ENCODE measurements at regions not wholly inside any gene's neighbourhood (a gene's known extent, or its start where the extent isn't known, plus 50 kb on each side); places are given as distances from the start of the nearest gene placed in this dataset.

DNA sequence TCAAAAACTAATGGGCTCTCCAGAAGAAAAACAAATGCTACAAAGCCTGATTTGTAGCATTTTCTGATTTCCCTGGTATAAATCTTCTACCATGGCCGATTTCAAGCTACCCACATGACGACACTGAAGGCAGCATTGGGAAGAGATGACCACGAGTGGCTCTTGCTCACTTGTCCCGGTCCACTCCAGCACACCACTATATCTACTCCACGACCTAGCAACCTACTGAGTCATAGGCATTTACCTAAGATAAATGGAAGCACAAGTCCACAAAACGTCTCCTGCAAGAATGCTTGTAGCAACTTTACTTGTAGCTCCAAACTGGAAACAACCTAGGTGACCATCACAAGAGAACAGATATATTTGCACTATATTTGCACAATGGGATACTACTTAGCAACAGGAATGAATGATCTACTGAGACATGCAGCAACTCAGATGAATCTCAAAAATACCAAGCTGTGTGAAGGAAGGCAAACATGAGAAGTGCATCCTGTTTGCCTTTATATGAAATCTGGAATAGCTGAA lies 60.8 kb upstream of the HES1 start:
- no peak overlapping the region for H3K27ac Mint-ChIP-seq
- no peaks in the 10 kb centered on the region for H3K79me2 ChIP-seq (ENCODE audit: insufficient read depth, low read length)
- H3K4me3 Mint-ChIP-seq = no peak overlapping the region
- H3K4ac ChIP-seq (ENCODE audit: low read depth, low read length) = no peak overlapping the region
- H2BK20ac ChIP-seq (ENCODE audit: low read depth, low read length, poor library complexity, severe bottlenecking) = no peak overlapping the region
- no peak overlapping the region for H3K14ac ChIP-seq (ENCODE audit: insufficient read depth, low read length)
- H2BK15ac ChIP-seq (ENCODE audit: low read depth, low read length) = no peak overlapping the region
- H4K20me1 ChIP-seq (ENCODE audit: control insufficient read depth, insufficient read depth, insufficient read length) = no peaks in the 10 kb centered on the region
- no peak overlapping the region for H4K8ac ChIP-seq (replicated peaks; ENCODE audit: insufficient read length, low read depth, low read length)
- no peak overlapping the region for H3K9ac ChIP-seq (ENCODE audit: extremely low read depth, insufficient read length, low read length)
- no peak for DNase-seq
- no peak overlapping the region for H3K27ac ChIP-seq (ENCODE audit: insufficient read length, low read depth, low read length)
- no CpG with 5 or more reads among the region's 6 CpGs for WGBS (ENCODE audit: extremely low coverage, insufficient read length, low lambda C conversion rate)
- no peak overlapping the region for H2AK5ac ChIP-seq (ENCODE audit: insufficient read length, low read length)
- no peak overlapping the region for H4K5ac ChIP-seq (ENCODE audit: insufficient read length, low read depth, low read length)
- no peaks in the 10 kb centered on the region for H3K4me1 ChIP-seq (ENCODE audit: insufficient read depth, low read length)
- no peak overlapping the region for H2BK120ac ChIP-seq (ENCODE audit: low read depth, low read length, poor library complexity, severe bottlenecking)
- H3K23ac ChIP-seq (ENCODE audit: insufficient read length, low read depth, low read length) = no peak overlapping the region
- H2AFZ ChIP-seq (ENCODE audit: low read length) = no peak overlapping the region
- H3T11ph ChIP-seq (ENCODE audit: low read length) = no peak overlapping the region
- no peaks in the 10 kb centered on the region for H3K79me1 ChIP-seq (ENCODE audit: insufficient read depth, low read depth, low read length, poor library complexity, severe bottlenecking)
- H4K91ac ChIP-seq (ENCODE audit: insufficient read length, low read depth, low read length) = no peak overlapping the region
- no peak overlapping the region for H2BK5ac ChIP-seq (ENCODE audit: insufficient read length, low read length)
- H3K56ac ChIP-seq (ENCODE audit: insufficient read length, low read depth, low read length) = no peak overlapping the region
- H3K23me2 ChIP-seq (ENCODE audit: insufficient read length, low read depth, low read length, poor library complexity, severe bottlenecking) = no peaks in the 10 kb centered on the region
- peaks cover 0 to 2% (median 0%) of the 10 kb centered on the region in 3 experiments; a peak in 1 of 7 replicates for H3K36me3 Mint-ChIP-seq (ENCODE audit: insufficient read depth in 1 of 3, low read depth in 3 of 3)
- TF ChIP-seq, protein P1, sequence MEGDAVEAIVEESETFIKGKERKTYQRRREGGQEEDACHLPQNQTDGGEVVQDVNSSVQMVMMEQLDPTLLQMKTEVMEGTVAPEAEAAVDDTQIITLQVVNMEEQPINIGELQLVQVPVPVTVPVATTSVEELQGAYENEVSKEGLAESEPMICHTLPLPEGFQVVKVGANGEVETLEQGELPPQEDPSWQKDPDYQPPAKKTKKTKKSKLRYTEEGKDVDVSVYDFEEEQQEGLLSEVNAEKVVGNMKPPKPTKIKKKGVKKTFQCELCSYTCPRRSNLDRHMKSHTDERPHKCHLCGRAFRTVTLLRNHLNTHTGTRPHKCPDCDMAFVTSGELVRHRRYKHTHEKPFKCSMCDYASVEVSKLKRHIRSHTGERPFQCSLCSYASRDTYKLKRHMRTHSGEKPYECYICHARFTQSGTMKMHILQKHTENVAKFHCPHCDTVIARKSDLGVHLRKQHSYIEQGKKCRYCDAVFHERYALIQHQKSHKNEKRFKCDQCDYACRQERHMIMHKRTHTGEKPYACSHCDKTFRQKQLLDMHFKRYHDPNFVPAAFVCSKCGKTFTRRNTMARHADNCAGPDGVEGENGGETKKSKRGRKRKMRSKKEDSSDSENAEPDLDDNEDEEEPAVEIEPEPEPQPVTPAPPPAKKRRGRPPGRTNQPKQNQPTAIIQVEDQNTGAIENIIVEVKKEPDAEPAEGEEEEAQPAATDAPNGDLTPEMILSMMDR (conservative IDR thresholded peaks at IDR 0.05) = no peak
- no peak overlapping the region for H3K4me2 ChIP-seq (ENCODE audit: insufficient read depth, insufficient read length, low read length)
- no peak overlapping the region for H2BK12ac ChIP-seq (ENCODE audit: insufficient read length, low read depth, low read length)
- peaks cover 0 to 7% of the 10 kb centered on the region in 2 experiments; a peak in 3 of 5 replicates for H3K9me3 Mint-ChIP-seq
- H3K4me1 Mint-ChIP-seq = peaks cover 10 to 15% of the 10 kb centered on the region in 2 experiments
- no peaks in the 10 kb centered on the region for H3K9me3 ChIP-seq (ENCODE audit: control insufficient read depth, low read depth, low read length)
- peaks cover 34% of the 10 kb centered on the region for H3K27me3 Mint-ChIP-seq (ENCODE audit: low read depth)
- H3K27me3 ChIP-seq (ENCODE audit: insufficient read depth, low read length) = no peaks in the 10 kb centered on the region; the same call in 1 of the 2 replicates
- no peak overlapping the region for H3K18ac ChIP-seq (ENCODE audit: insufficient read length, low read depth, low read length)

Data from H9 (cell line).